ENCODE measurements at regions not wholly inside any gene's neighbourhood (a gene's known extent, or its start where the extent isn't known, plus 50 kb on each side); places are given as distances from the start of the nearest gene placed in this dataset.

DNA sequence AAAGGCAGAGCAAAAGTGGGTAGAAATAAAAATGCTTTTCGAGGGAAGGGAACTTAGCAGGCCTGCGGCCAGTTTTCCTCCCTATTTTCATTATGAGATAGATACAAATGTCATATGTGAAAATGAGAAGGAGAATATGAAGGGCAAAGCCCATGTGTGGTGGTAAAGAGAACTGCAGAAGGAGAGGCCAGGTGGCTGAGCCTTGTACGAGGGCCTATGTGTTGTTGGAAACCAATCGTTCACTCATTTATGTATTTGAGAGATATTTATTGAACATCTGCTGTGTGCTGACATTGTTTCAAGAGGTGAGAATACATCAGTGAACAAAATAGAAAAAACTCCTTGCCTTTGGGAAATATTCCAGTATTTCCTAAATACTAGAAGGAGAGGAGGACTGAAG, 147.7 kb downstream of the SH3BGRL2 start:
- TF ChIP-seq EZH2phosphoT487 (IDR thresholded peaks at IDR 0.05; ENCODE audit: insufficient read depth, low read depth) (no peak), EZH2 (IDR thresholded peaks at IDR 0.05; ENCODE audit: insufficient read depth, poor library complexity, severe bottlenecking) (no peak)
